Endodermal cell (in vitro differentiated cells): ENCODE measurements at regions not wholly inside any gene's neighbourhood (a gene's known extent, or its start where the extent isn't known, plus 50 kb on each side); places are given as distances from the start of the nearest gene placed in this dataset.

Experiments
- DNase-seq: peaks from one replicate; pipeline ENCODE4 v3.0.0-alpha.2; 2017
- H3K27ac ChIP-seq: 2 replicates; pipeline ENCODE4 v1.5.1; 2013; ENCODE audit warnings: mild to moderate bottlenecking, low read depth, low read length, moderate library complexity
- H3K27me3 ChIP-seq: 2 replicates; pipeline ENCODE4 v1.6.1; 2013; ENCODE audit warnings: mild to moderate bottlenecking, low read length, moderate library complexity; ENCODE audit not compliant: insufficient read depth, control insufficient read depth, poor library complexity, severe bottlenecking
- H3K36me3 ChIP-seq: 2 replicates; pipeline ENCODE4 v1.7.0; 2013; ENCODE audit warnings: mild to moderate bottlenecking, low read length, moderate library complexity; ENCODE audit not compliant: control insufficient read depth, insufficient read depth
- H3K4me1 ChIP-seq: one replicate; pipeline ENCODE4 v1.7.0; 2013; ENCODE audit warnings: low read length; ENCODE audit not compliant: control insufficient read depth, insufficient read depth
- H3K4me3 ChIP-seq: 2 replicates; pipeline ENCODE4 v1.5.1; 2013; ENCODE audit warnings: mild to moderate bottlenecking, low read length, moderate library complexity
- H3K9ac ChIP-seq: 2 replicates; pipeline ENCODE4 v1.6.1; 2013; ENCODE audit warnings: mild to moderate bottlenecking, low read length, moderate library complexity; ENCODE audit not compliant: poor library complexity, severe bottlenecking; ENCODE audit errors: extremely low read depth
- H3K9me3 ChIP-seq: 2 replicates; pipeline ENCODE4 v1.6.1; 2013; ENCODE audit warnings: mild to moderate bottlenecking, low read length, moderate library complexity; ENCODE audit not compliant: control insufficient read depth
- H3K27ac Mint-ChIP-seq: 2 replicates; pipeline ENCODE4 v1.8.0; 2020; ENCODE audit warnings: mixed read lengths
- H3K27me3 Mint-ChIP-seq: 2 replicates; pipeline ENCODE4 v1.8.0; 2021; ENCODE audit warnings: mild to moderate bottlenecking, mixed read lengths; ENCODE audit not compliant: insufficient read depth
- H3K36me3 Mint-ChIP-seq: 2 replicates; pipeline ENCODE4 v1.8.0; 2020; ENCODE audit warnings: low read depth, mixed read lengths
- H3K4me1 Mint-ChIP-seq: 2 replicates; pipeline ENCODE4 v1.8.0; 2020; ENCODE audit warnings: mixed read lengths
- H3K4me3 Mint-ChIP-seq: 2 replicates; pipeline ENCODE4 v1.8.0; 2020; ENCODE audit warnings: mild to moderate bottlenecking, moderate library complexity, mixed read lengths
- H3K9me3 Mint-ChIP-seq: 2 replicates; pipeline ENCODE4 v1.8.0; 2020; ENCODE audit warnings: mild to moderate bottlenecking, mixed read lengths
- CTCF ChIP-seq: fragments of 200-600 bp; sonication (generic); conservative IDR thresholded peaks from 2 replicates; pipeline ENCODE4 v1.5.0; 2021; ENCODE audit warnings: antibody characterized with exemption, mild to moderate bottlenecking
- WGBS, 2 experiments: methylation state at CpG; one replicate each; pipeline versions ENCODE4 v1.1.5 to v1.1.7; 2013; ENCODE audit warnings: missing lambda C conversion rate in 2 of 2, mixed read lengths in 1 of 2; ENCODE audit not compliant: insufficient coverage in 1 of 2, insufficient read length in 1 of 2; 5-methylcytosine and 5-hydroxymethylcytosine counted together

DNA sequence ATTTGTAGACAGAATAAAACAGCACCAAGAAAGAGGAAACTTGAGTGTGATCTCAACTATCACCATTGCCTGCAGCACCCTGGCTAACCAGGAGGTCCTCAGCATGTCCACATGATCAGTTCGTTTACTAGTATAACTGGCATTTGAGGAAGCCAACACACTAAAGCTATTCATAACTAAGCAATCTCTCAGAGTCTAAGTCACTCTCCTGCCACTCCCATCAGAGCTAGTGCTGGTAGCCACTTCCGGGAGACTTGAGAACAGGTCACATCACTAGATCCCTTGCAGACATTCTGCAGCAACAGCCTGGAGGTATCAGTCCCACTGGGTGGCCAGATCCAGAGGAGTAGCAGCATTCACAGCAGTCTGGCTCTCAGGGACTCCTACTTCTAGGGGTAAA is 352.9 kb upstream of the OR4E1 start:
- H3K27ac Mint-ChIP-seq, result no peak overlapping the region
- peaks cover 2% of the 10 kb centered on the region for H3K27me3 Mint-ChIP-seq
- Histone ChIP-seq H3K36me3 (no peaks in the 10 kb centered on the region), H3K9me3 (no peaks in the 10 kb centered on the region), H3K27me3 (no peaks in the 10 kb centered on the region), H3K9ac (no peak overlapping the region), H3K4me1 (no peaks in the 10 kb centered on the region), H3K4me3 (no peak overlapping the region), H3K27ac (no peak overlapping the region)
- DNase-seq, result no peak
- TF ChIP-seq CTCF, result no peak
- peaks cover 3% of the 10 kb centered on the region for H3K4me1 Mint-ChIP-seq
- no peaks in the 10 kb centered on the region for H3K36me3 Mint-ChIP-seq
- no peaks in the 10 kb centered on the region for H3K9me3 Mint-ChIP-seq
- no peak overlapping the region for H3K4me3 Mint-ChIP-seq
- 75 to 91% methylated on average over 1 to 2 of the region's 2 CpGs for WGBS, 2 experiments

GRCh38 chr14:22025879-22026278 is 352.3 kb upstream of the OR4E1 start:
- WGBS, 2 experiments, result 92% methylated on average over 1 of the region's 1 CpG; no CpG with 5 or more reads in 1 of the 2 experiments
- Mint-ChIP-seq H3K36me3 (no peaks in the 10 kb centered on the region), H3K4me1 (peaks cover 3% of the 10 kb centered on the region)

GRCh38 chr14:22024137-22024536 is 350.5 kb upstream of the OR4E1 start:
- Histone ChIP-seq H3K9me3 (no peaks in the 10 kb centered on the region), H3K4me1 (no peaks in the 10 kb centered on the region), H3K4me3 (no peak overlapping the region), H3K9ac (no peak overlapping the region), H3K36me3 (no peaks in the 10 kb centered on the region), H3K27me3 (no peaks in the 10 kb centered on the region), H3K27ac (no peak overlapping the region)
- no peaks in the 10 kb centered on the region for H3K9me3 Mint-ChIP-seq
- no peak overlapping the region for H3K4me3 Mint-ChIP-seq
- no peak for TF ChIP-seq CTCF
- peaks cover 3% of the 10 kb centered on the region for H3K4me1 Mint-ChIP-seq
- no peak overlapping the region for H3K27ac Mint-ChIP-seq
- DNase-seq, result no peak
- peaks cover 2% of the 10 kb centered on the region for H3K27me3 Mint-ChIP-seq
- WGBS, 2 experiments, result 82% methylated on average over 1 of the region's 1 CpG; no CpG with 5 or more reads in 1 of the 2 experiments
- no peaks in the 10 kb centered on the region for H3K36me3 Mint-ChIP-seq

More at GRCh38 chr14:22025879-22026278, 352.3 kb upstream of the OR4E1 start:
- Mint-ChIP-seq H3K27me3 (peaks cover 2% of the 10 kb centered on the region), H3K9me3 (no peaks in the 10 kb centered on the region), H3K4me3 (no peak overlapping the region), H3K27ac (no peak overlapping the region)
- no peak for TF ChIP-seq CTCF
- Histone ChIP-seq H3K4me1 (no peaks in the 10 kb centered on the region), H3K4me3 (no peak overlapping the region), H3K36me3 (no peaks in the 10 kb centered on the region), H3K9me3 (no peaks in the 10 kb centered on the region), H3K27ac (no peak overlapping the region), H3K27me3 (no peaks in the 10 kb centered on the region), H3K9ac (no peak overlapping the region)
- DNase-seq, result no peak
